HL-60 (cell line): ENCODE measurements at regions not wholly inside any gene's neighbourhood (a gene's known extent, or its start where the extent isn't known, plus 50 kb on each side); places are given as distances from the start of the nearest gene placed in this dataset.

ENCODE experiments used
- POLR2AphosphoS5 ChIP-seq: IDR thresholded peaks from 2 replicates; pipeline ENCODE4 v1.6.1; 2012; ENCODE audit warnings: low read depth
- SPI1 ChIP-seq: IDR thresholded peaks from 2 replicates; pipeline ENCODE4 v1.6.1; 2012; ENCODE audit warnings: low read depth, mild to moderate bottlenecking, borderline replicate concordance
- TF ChIP-seq, protein P1 (sequence below): IDR thresholded peaks from one replicate; pipeline ENCODE4 v1.5.1; 2011; ENCODE audit warnings: low read length, control low read depth, inconsistent platforms; ENCODE audit not compliant: insufficient read depth
- TF ChIP-seq, protein P2 (sequence below): IDR thresholded peaks from 2 replicates; pipeline ENCODE4 v1.6.1; 2012; ENCODE audit warnings: low read depth; ENCODE audit not compliant: insufficient replicate concordance

DNA sequence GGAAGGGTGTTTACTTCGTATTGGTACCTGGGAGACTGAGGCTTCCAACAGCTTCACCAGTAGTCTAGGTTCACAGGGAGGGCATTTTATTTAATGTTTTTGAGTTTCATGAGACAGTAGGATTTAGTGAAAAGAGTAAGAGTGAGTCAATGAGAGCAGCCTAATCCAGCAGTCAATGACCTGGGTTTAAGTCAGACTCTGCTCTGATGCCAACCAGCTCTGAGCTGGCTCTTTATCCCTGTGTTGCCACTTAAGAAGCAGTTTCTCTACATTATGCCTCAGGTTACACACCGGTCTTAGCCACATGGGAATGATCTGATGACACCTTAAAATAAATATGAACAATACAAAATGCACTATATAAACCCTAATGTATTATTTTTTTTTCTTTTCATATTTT, 59.4 kb upstream of the KCNMB2 start:
- TF ChIP-seq, protein P1, sequence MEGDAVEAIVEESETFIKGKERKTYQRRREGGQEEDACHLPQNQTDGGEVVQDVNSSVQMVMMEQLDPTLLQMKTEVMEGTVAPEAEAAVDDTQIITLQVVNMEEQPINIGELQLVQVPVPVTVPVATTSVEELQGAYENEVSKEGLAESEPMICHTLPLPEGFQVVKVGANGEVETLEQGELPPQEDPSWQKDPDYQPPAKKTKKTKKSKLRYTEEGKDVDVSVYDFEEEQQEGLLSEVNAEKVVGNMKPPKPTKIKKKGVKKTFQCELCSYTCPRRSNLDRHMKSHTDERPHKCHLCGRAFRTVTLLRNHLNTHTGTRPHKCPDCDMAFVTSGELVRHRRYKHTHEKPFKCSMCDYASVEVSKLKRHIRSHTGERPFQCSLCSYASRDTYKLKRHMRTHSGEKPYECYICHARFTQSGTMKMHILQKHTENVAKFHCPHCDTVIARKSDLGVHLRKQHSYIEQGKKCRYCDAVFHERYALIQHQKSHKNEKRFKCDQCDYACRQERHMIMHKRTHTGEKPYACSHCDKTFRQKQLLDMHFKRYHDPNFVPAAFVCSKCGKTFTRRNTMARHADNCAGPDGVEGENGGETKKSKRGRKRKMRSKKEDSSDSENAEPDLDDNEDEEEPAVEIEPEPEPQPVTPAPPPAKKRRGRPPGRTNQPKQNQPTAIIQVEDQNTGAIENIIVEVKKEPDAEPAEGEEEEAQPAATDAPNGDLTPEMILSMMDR, result no peak
- no peak for TF ChIP-seq POLR2AphosphoS5
- no peak for TF ChIP-seq SPI1
- TF ChIP-seq, protein P2, sequence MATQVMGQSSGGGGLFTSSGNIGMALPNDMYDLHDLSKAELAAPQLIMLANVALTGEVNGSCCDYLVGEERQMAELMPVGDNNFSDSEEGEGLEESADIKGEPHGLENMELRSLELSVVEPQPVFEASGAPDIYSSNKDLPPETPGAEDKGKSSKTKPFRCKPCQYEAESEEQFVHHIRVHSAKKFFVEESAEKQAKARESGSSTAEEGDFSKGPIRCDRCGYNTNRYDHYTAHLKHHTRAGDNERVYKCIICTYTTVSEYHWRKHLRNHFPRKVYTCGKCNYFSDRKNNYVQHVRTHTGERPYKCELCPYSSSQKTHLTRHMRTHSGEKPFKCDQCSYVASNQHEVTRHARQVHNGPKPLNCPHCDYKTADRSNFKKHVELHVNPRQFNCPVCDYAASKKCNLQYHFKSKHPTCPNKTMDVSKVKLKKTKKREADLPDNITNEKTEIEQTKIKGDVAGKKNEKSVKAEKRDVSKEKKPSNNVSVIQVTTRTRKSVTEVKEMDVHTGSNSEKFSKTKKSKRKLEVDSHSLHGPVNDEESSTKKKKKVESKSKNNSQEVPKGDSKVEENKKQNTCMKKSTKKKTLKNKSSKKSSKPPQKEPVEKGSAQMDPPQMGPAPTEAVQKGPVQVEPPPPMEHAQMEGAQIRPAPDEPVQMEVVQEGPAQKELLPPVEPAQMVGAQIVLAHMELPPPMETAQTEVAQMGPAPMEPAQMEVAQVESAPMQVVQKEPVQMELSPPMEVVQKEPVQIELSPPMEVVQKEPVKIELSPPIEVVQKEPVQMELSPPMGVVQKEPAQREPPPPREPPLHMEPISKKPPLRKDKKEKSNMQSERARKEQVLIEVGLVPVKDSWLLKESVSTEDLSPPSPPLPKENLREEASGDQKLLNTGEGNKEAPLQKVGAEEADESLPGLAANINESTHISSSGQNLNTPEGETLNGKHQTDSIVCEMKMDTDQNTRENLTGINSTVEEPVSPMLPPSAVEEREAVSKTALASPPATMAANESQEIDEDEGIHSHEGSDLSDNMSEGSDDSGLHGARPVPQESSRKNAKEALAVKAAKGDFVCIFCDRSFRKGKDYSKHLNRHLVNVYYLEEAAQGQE, result no peak
